Ishikawa (cell line): ENCODE measurements at regions not wholly inside any gene's neighbourhood (a gene's known extent, or its start where the extent isn't known, plus 50 kb on each side); places are given as distances from the start of the nearest gene placed in this dataset.

Experiments
- CEBPB ChIP-seq: IDR thresholded peaks from 2 replicates; pipeline ENCODE4 v1.6.1; 2012
- CREB1 ChIP-seq: IDR thresholded peaks from 2 replicates; pipeline ENCODE4 v1.6.1; 2012; ENCODE audit warnings: low read depth
- EGR1 ChIP-seq: IDR thresholded peaks from 2 replicates; pipeline ENCODE4 v1.6.1; 2012
- EP300 ChIP-seq: IDR thresholded peaks from 2 replicates; pipeline ENCODE4 v1.6.1; 2012; ENCODE audit warnings: borderline replicate concordance
- FOXM1 ChIP-seq: IDR thresholded peaks from 2 replicates; pipeline ENCODE4 v1.6.1; 2012; ENCODE audit warnings: low read depth, borderline replicate concordance
- MAX ChIP-seq: IDR thresholded peaks from 2 replicates; pipeline ENCODE4 v1.6.1; 2012
- NFIC ChIP-seq: IDR thresholded peaks from 2 replicates; pipeline ENCODE4 v1.6.1; 2012
- RAD21 ChIP-seq: IDR thresholded peaks from 2 replicates; pipeline ENCODE4 v1.6.1; 2012; ENCODE audit warnings: low read depth
- REST ChIP-seq: IDR thresholded peaks from 2 replicates; pipeline ENCODE4 v1.6.1; 2012; ENCODE audit warnings: low read depth, mild to moderate bottlenecking
- TAF1 ChIP-seq: IDR thresholded peaks from 2 replicates; pipeline ENCODE4 v1.6.1; 2012; ENCODE audit warnings: low read depth, mild to moderate bottlenecking
- TCF12 ChIP-seq: IDR thresholded peaks from 2 replicates; pipeline ENCODE4 v1.6.1; 2012; ENCODE audit warnings: low read depth
- TEAD4 ChIP-seq: IDR thresholded peaks from 2 replicates; pipeline ENCODE4 v1.6.1; 2012
- USF1 ChIP-seq: IDR thresholded peaks from 2 replicates; pipeline ENCODE4 v1.6.1; 2012
- YY1 ChIP-seq: IDR thresholded peaks from 2 replicates; pipeline ENCODE4 v1.6.1; 2012; ENCODE audit warnings: low read depth
- ZBTB7A ChIP-seq: IDR thresholded peaks from 2 replicates; pipeline ENCODE4 v1.6.1; 2012; ENCODE audit warnings: low read depth

GRCh38 chr16:35195864-35196216 is 1736.4 kb downstream of the TP53TG3F start:
- no peak for TF ChIP-seq TEAD4
- no peak for TF ChIP-seq REST
- no peak for TF ChIP-seq YY1
- TF ChIP-seq TCF12 = no peak
- no peak for TF ChIP-seq ZBTB7A
- no peak for TF ChIP-seq CEBPB
- TF ChIP-seq USF1 = no peak
- no peak for TF ChIP-seq MAX
- no peak for TF ChIP-seq FOXM1

- TF ChIP-seq EP300 (no peak), EGR1 (no peak), TAF1 (no peak), MAX (no peak), TEAD4 (no peak), REST (no peak), TCF12 (no peak)
Observed at GRCh38 chr16:35196313-35196712, 1736.9 kb downstream of the TP53TG3F start.

GRCh38 chr16:35197656-35198055 is 1738.2 kb downstream of the TP53TG3F start:
- TF ChIP-seq USF1 = no peak
- no peak for TF ChIP-seq YY1
- TF ChIP-seq TEAD4 = no peak
- no peak for TF ChIP-seq EGR1
- TF ChIP-seq CEBPB = no peak
- TF ChIP-seq ZBTB7A = no peak
- no peak for TF ChIP-seq CREB1
- no peak for TF ChIP-seq RAD21
- TF ChIP-seq NFIC = no peak
- no peak for TF ChIP-seq TAF1
- TF ChIP-seq FOXM1 = no peak
- no peak for TF ChIP-seq TCF12
- TF ChIP-seq MAX = no peak
- no peak for TF ChIP-seq REST
- no peak for TF ChIP-seq EP300

- no peak for TF ChIP-seq RAD21
- no peak for TF ChIP-seq ZBTB7A
- TF ChIP-seq YY1 = no peak
- no peak for TF ChIP-seq FOXM1
- TF ChIP-seq TEAD4 = no peak
Observed at GRCh38 chr16:35198223-35199199, 1739.1 kb downstream of the TP53TG3F start.
